ENCODE measurements at regions not wholly inside any gene's neighbourhood (a gene's known extent, or its start where the extent isn't known, plus 50 kb on each side); places are given as distances from the start of the nearest gene placed in this dataset.
"Not testable (repeated sequence)": the region's sequence is repeated elsewhere in the genome, so short reads cannot be mapped to it uniquely, and the experiment has no call there.

GRCh38 chr21:28174701-28175100 lies 818.0 kb downstream of the LTN1 start:
- no peak for DNase-seq
- Mint-ChIP-seq H3K36me3 (ENCODE audit: low read depth) (no peaks in the 10 kb centered on the region), H3K27me3 (ENCODE audit: low read depth) (no peaks in the 10 kb centered on the region), H3K9me3 (no peaks in the 10 kb centered on the region), H3K27ac (no peak overlapping the region), H3K4me3 (no peak overlapping the region), H3K4me1 (ENCODE audit: low read depth) (no peaks in the 10 kb centered on the region)
- CTCF ChIA-PET = no interaction called here
- intact Hi-C loops (cut with micrococcal nuclease) = no loop called here

DNA sequence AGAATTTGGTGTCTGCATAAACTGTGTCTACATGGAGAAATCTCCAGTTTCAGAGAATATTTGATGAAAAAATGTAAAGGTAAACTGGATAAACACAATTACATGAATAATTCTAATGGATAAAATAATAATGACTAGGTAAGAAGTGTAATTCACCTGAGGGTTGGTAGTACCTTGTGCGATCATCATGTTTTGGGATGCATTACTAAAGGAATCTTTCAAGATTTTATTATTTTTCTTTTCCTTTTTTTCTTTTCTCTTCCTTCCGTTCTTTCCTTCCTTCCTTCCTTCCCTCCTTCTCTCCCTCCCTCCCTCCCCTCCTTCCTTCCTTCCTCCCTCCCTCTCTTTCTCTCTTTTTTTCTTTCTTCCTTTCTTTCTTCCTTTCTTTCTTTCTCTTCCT lies 818.7 kb downstream of the LTN1 start:
- H3K4me3 Mint-ChIP-seq = no peak overlapping the region

DNA sequence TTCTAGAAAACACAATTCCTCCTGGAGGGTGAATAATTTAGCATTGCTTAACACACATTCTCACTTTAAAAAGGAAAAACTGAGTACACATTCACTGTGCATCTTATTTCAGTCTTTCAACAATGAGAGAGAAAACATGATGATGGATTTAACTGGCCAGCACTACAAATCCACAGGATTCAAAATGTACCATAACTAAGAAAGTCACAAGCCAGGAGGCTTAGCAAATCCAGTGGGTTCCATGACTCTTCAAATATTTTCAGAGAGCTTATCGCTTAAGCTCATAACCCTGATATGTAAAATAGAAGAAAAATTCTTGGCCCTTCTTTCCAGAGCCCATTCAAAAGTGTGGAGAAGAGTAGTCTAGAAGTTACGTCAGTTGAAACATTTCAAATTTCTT lies 820.3 kb downstream of the LTN1 start:
- CTCF ChIA-PET = no interaction called here
- H3K27ac Mint-ChIP-seq = no peak overlapping the region

More for the DNA sequence above, 818.7 kb downstream of the LTN1 start:
- no peak for DNase-seq
- Mint-ChIP-seq H3K27me3 (ENCODE audit: low read depth) (no peaks in the 10 kb centered on the region), H3K36me3 (ENCODE audit: low read depth) (no peaks in the 10 kb centered on the region), H3K9me3 (no peaks in the 10 kb centered on the region), H3K27ac (no peak overlapping the region), H3K4me1 (ENCODE audit: low read depth) (no peaks in the 10 kb centered on the region)
- CTCF ChIA-PET = no interaction called here
- intact Hi-C loops (cut with micrococcal nuclease) = no loop called here

GRCh38 chr21:28167366-28167765 lies 825.3 kb downstream of the LTN1 start:
- intact Hi-C loops (cut with micrococcal nuclease) = no loop called here
- DNase-seq = no peak
- Mint-ChIP-seq H3K4me1 (ENCODE audit: low read depth) (no peaks in the 10 kb centered on the region), H3K27ac (no peak overlapping the region), H3K36me3 (ENCODE audit: low read depth) (no peaks in the 10 kb centered on the region), H3K9me3 (peaks cover 2% of the 10 kb centered on the region), H3K27me3 (ENCODE audit: low read depth) (no peaks in the 10 kb centered on the region), H3K4me3 (no peak overlapping the region)
- CTCF ChIA-PET = no interaction called here

More for the DNA sequence above, 820.3 kb downstream of the LTN1 start:
- intact Hi-C loops (cut with micrococcal nuclease) = no loop called here
- DNase-seq = no peak
- H3K4me3 Mint-ChIP-seq = no peak overlapping the region
- H3K27me3 Mint-ChIP-seq (ENCODE audit: low read depth) = no peaks in the 10 kb centered on the region
- no peaks in the 10 kb centered on the region for H3K4me1 Mint-ChIP-seq (ENCODE audit: low read depth)
- no peaks in the 10 kb centered on the region for H3K9me3 Mint-ChIP-seq
- no peaks in the 10 kb centered on the region for H3K36me3 Mint-ChIP-seq (ENCODE audit: low read depth)

DNA sequence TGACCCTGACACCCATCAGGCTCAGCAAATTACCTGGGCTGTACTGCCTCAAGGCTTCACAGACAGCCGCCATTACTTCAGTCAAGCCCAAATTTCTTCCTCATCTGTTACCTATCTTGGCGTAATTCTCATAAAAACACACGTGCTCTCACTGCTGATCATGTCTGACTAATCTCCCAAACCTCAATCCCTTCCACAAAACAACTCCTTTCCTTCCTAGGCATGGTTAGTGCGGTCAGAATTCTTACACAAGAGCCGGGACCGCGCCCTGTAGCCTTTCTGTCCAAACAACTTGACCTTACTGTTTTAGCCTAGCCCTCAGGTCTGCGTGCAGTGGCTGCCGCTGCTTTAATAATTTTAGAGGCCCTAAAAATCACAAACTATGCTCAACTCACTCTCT lies 828.2 kb downstream of the LTN1 start:
- DNase-seq; intact Hi-C loops (cut with micrococcal nuclease); H3K27me3 Mint-ChIP-seq (ENCODE audit: low read depth); H3K27ac Mint-ChIP-seq; H3K9me3 Mint-ChIP-seq; H3K36me3 Mint-ChIP-seq (ENCODE audit: low read depth); H3K4me1 Mint-ChIP-seq (ENCODE audit: low read depth); H3K4me3 Mint-ChIP-seq; CTCF ChIA-PET: not testable (repeated sequence)

- not testable (repeated sequence) for H3K9me3 Mint-ChIP-seq
These were observed 830.6 kb downstream of the LTN1 start for GRCh38 chr21:28162052-28162451.

DNA sequence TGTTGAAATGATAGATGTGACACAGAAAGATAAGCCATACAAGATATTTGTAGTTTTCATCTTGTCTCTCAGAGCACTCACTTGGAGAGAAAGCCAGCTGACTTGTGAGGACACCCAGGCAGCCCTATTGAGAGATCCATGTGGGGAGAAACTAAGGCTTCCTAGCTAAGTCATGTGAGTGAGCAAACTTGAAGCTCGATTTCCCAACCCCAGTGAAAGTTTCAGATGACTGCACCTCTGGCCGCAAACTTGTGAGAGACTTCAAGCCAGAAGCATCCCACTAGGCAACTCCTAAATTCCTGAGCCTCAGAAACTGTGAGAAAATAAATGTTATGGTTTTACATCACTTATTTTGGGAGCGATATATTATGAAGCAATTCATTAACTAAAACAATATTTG lies 832.3 kb downstream of the LTN1 start:
- no peaks in the 10 kb centered on the region for H3K36me3 Mint-ChIP-seq (ENCODE audit: low read depth)
- CTCF ChIA-PET = interaction anchor here (0.5 kb wide), 1 partner anchor 521 kb away, joined by 3 read pairs; no protein-coding TSS in a partner anchor
- H3K9me3 Mint-ChIP-seq = peaks cover 2% of the 10 kb centered on the region
- no peaks in the 10 kb centered on the region for H3K27me3 Mint-ChIP-seq (ENCODE audit: low read depth)
- H3K27ac Mint-ChIP-seq = no peak overlapping the region
- no peak overlapping the region for H3K4me3 Mint-ChIP-seq
- DNase-seq = no peak
- intact Hi-C loops (cut with micrococcal nuclease) = no loop called here
- H3K4me1 Mint-ChIP-seq (ENCODE audit: low read depth) = no peaks in the 10 kb centered on the region

More at GRCh38 chr21:28162052-28162451, 830.6 kb downstream of the LTN1 start:
- H3K4me1 Mint-ChIP-seq (ENCODE audit: low read depth); CTCF ChIA-PET; intact Hi-C loops (cut with micrococcal nuclease); H3K27me3 Mint-ChIP-seq (ENCODE audit: low read depth); DNase-seq; H3K27ac Mint-ChIP-seq; H3K36me3 Mint-ChIP-seq (ENCODE audit: low read depth); H3K4me3 Mint-ChIP-seq: not testable (repeated sequence)

DNA sequence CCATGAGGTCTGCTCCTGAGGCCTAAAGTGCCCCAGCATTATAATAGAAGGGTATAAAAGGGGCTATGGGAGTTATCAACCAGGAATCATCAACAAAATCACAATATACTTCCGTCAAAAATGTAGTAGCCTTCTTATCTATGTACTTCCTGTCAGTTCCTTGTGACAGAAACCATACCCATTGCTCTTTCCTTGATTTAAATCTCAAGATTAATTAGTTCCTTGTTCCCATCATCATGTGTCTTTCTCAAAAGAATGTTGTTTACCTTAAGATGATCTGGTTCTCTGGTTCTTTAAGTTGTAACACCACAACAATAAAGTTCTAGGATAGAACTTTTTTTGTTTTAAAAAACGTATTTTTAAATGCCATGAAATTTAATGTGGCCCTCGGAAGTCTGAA lies 833.3 kb downstream of the LTN1 start:
- CTCF ChIA-PET = interaction anchor here (0.6 kb wide), 1 partner anchor 349 kb away, joined by 3 read pairs; no protein-coding TSS in a partner anchor
- no peaks in the 10 kb centered on the region for H3K27me3 Mint-ChIP-seq (ENCODE audit: low read depth)
- H3K27ac Mint-ChIP-seq = no peak overlapping the region
- H3K4me3 Mint-ChIP-seq = no peak overlapping the region
- intact Hi-C loops (cut with micrococcal nuclease) = no loop called here
- H3K36me3 Mint-ChIP-seq (ENCODE audit: low read depth) = no peaks in the 10 kb centered on the region
- no peaks in the 10 kb centered on the region for H3K4me1 Mint-ChIP-seq (ENCODE audit: low read depth)
- peaks cover 2% of the 10 kb centered on the region for H3K9me3 Mint-ChIP-seq
- DNase-seq = no peak

DNA sequence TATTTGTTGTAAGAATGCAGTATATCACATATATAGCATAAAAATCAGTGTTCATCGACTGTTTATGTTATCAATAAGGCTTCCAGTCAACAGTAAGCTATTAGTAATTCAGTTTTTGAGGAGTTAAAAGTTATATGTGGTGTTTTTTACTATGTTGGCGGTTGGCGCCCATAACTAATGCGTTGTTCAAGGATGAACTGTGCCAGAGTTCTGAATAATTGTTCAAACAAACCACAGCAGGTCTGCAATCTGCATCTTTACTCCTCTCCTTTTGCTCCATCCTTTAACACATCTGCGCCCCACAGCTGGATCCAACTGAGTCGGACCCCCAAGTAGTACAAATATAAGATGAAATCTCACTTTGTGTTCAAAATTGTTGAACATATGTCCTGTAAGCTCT lies 836.1 kb downstream of the LTN1 start:
- no peaks in the 10 kb centered on the region for H3K9me3 Mint-ChIP-seq
- intact Hi-C loops (cut with micrococcal nuclease) = no loop called here
- no peak overlapping the region for H3K4me3 Mint-ChIP-seq
- no peaks in the 10 kb centered on the region for H3K4me1 Mint-ChIP-seq (ENCODE audit: low read depth)
- no peak for DNase-seq
- CTCF ChIA-PET = no interaction called here
- no peaks in the 10 kb centered on the region for H3K27me3 Mint-ChIP-seq (ENCODE audit: low read depth)
- no peaks in the 10 kb centered on the region for H3K36me3 Mint-ChIP-seq (ENCODE audit: low read depth)
- no peak overlapping the region for H3K27ac Mint-ChIP-seq

GRCh38 chr21:28154121-28154520 lies 838.6 kb downstream of the LTN1 start:
- CTCF ChIA-PET = no interaction called here
- no peaks in the 10 kb centered on the region for H3K9me3 Mint-ChIP-seq
- no peak for DNase-seq
- no peaks in the 10 kb centered on the region for H3K27me3 Mint-ChIP-seq (ENCODE audit: low read depth)
- intact Hi-C loops (cut with micrococcal nuclease) = no loop called here
- no peaks in the 10 kb centered on the region for H3K4me1 Mint-ChIP-seq (ENCODE audit: low read depth)
- H3K4me3 Mint-ChIP-seq = no peak overlapping the region
- no peak overlapping the region for H3K27ac Mint-ChIP-seq
- H3K36me3 Mint-ChIP-seq (ENCODE audit: low read depth) = no peaks in the 10 kb centered on the region

GRCh38 chr21:28152732-28153131 lies 839.9 kb downstream of the LTN1 start:
- CTCF ChIA-PET = no interaction called here
- Mint-ChIP-seq H3K36me3 (ENCODE audit: low read depth) (no peaks in the 10 kb centered on the region), H3K27ac (no peak overlapping the region), H3K4me3 (no peak overlapping the region), H3K27me3 (ENCODE audit: low read depth) (no peaks in the 10 kb centered on the region), H3K9me3 (no peaks in the 10 kb centered on the region), H3K4me1 (ENCODE audit: low read depth) (no peaks in the 10 kb centered on the region)
- intact Hi-C loops (cut with micrococcal nuclease) = no loop called here
- no peak for DNase-seq

DNA sequence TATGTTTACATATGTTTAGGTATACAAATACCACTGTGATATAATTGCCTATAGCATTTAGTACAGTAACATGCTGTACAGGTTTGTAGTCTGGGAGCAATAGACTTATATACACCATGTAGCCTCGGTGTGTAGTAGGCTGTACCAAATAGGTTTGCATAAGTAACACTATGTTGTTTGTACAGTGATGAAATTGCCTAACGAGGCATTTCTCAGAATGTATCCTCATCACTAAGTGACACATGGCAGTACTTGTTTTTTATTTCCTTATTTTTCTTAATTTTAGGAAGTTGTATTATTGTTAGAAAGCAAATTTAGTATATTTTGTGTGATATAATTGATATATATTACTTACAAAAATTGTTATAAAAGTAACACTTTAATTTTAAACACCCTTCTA lies 840.9 kb downstream of the LTN1 start:
- CTCF ChIA-PET = no interaction called here
- Mint-ChIP-seq H3K36me3 (ENCODE audit: low read depth) (no peaks in the 10 kb centered on the region), H3K27ac (no peak overlapping the region), H3K27me3 (ENCODE audit: low read depth) (no peaks in the 10 kb centered on the region), H3K9me3 (no peaks in the 10 kb centered on the region), H3K4me3 (no peak overlapping the region), H3K4me1 (ENCODE audit: low read depth) (no peaks in the 10 kb centered on the region)
- no peak for DNase-seq
- intact Hi-C loops (cut with micrococcal nuclease) = no loop called here

DNA sequence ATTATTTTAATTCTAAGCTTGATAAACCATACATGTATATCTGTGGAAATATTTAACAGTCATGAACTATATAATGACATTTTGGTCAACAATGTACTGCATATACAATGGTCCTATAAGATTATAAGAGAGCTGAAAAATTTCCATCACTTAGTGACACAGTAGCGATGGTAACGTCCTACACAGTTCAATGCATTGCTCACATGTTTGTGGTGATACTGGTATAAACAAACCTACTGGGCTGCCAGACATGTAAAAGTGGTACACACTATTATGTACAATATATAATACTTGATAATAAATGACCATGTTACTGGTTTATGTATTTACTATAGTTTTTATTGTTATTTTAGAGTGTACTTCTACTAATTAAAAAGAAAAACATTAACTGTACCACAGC lies 841.9 kb downstream of the LTN1 start:
- intact Hi-C loops (cut with micrococcal nuclease) = no loop called here
- DNase-seq = no peak
- H3K36me3 Mint-ChIP-seq (ENCODE audit: low read depth) = no peaks in the 10 kb centered on the region
- no peaks in the 10 kb centered on the region for H3K9me3 Mint-ChIP-seq
- no peaks in the 10 kb centered on the region for H3K27me3 Mint-ChIP-seq (ENCODE audit: low read depth)
- H3K4me3 Mint-ChIP-seq = no peak overlapping the region
- no peaks in the 10 kb centered on the region for H3K4me1 Mint-ChIP-seq (ENCODE audit: low read depth)
- H3K27ac Mint-ChIP-seq = no peak overlapping the region
- CTCF ChIA-PET = no interaction called here

Data from activated naive CD4-positive, alpha-beta T cell treated with anti-CD3 and anti-CD28 coated beads for 36 hours (primary cell).